Right lobe of liver (tissue), 6 donors: ENCODE measurements at regions not wholly inside any gene's neighbourhood (a gene's known extent, or its start where the extent isn't known, plus 50 kb on each side); places are given as distances from the start of the nearest gene placed in this dataset.

ENCODE experiments used
- ATAC-seq, 4 donors: fragments of 200-7000 bp; cut with Tn5 transposase; one replicate each; pipeline ENCODE4 v1.9.1; 2020; ENCODE audit warnings: mild to moderate bottlenecking in 4 of 4, moderate library complexity in 4 of 4
- DNase-seq, 3 donors: peaks; one replicate each; pipeline ENCODE4 v3.0.0-alpha.2; 2020
- H3K27ac ChIP-seq, 3 donors: fragments of 200-600 bp; one replicate each; pipeline ENCODE4 v1.8.0; 2022
- H3K27me3 ChIP-seq, 2 donors: fragments of 200-600 bp; one replicate each; pipeline ENCODE4 v1.8.0; 2022
- H3K36me3 ChIP-seq, 4 donors: fragments of 200-600 bp; sonication (generic) in 1 of 4; one replicate each; pipeline versions ENCODE4 v1.5.1 to v1.8.0; 2017 to 2022; ENCODE audit warnings: control low read depth in 1 of 4
- H3K4me1 ChIP-seq, 4 donors: fragments of 200-600 bp; sonication (generic) in 1 of 4; one replicate each; pipeline versions ENCODE4 v1.5.1 to v1.8.0; 2017 to 2022; ENCODE audit warnings: control low read depth in 1 of 4
- H3K4me3 ChIP-seq, 3 donors: fragments of 200-600 bp; one replicate each; pipeline ENCODE4 v1.8.0; 2022
- H3K9me3 ChIP-seq, 4 donors: fragments of 200-600 bp; sonication (generic) in 1 of 4; one replicate each; pipeline versions ENCODE4 v1.5.1 to v1.8.0; 2017 to 2022; ENCODE audit warnings: control low read depth in 1 of 4
- CTCF ChIP-seq, 4 donors: fragments of 200-600 bp in 3 of 4; fragments of 450-650 bp in 1 of 4; IDR thresholded peaks; one replicate each; pipeline versions ENCODE4 v1.5.1 to v1.8.0; 2016 to 2022; ENCODE audit warnings: antibody characterized with exemption in 4 of 4, mild to moderate bottlenecking in 2 of 4
- POLR2A ChIP-seq: fragments of 450-650 bp; IDR thresholded peaks from one replicate; pipeline ENCODE4 v1.6.1; 2017; ENCODE audit warnings: antibody characterized with exemption, mild to moderate bottlenecking
- WGBS: methylation state at CpG from one replicate; pipeline ENCODE4 v1.1.6; 2018; ENCODE audit warnings: low coverage, low lambda C conversion rate; ENCODE audit not compliant: insufficient coverage; ENCODE audit errors: missing lambda C conversion rate; 5-methylcytosine and 5-hydroxymethylcytosine counted together
- intact Hi-C, 2 donors: fragments of 100-400 bp; cut with DNase I; formaldehyde crosslinking; loops; one replicate each; pipeline versions ENCODE4 v1.11.2 to v1.14.1; 2022
- donor health status: DM: no; HTN: yes; CAD: no.
- donor health status: DM: no; HTN: no; CAD: no.
- donor health status: DM: no; HTN: no; CAD: no.
- donor health status: DM: no; HTN: yes; CAD: no.
- donor health status: DM: no; HTN: yes; CAD: no.

GRCh38 chr12:93243689-93244513 lies 133.8 kb upstream of the NUDT4 start:
- Histone ChIP-seq H3K4me3 (no peak overlapping the region), H3K27ac (peak overlapping the region; percentile 4 to 79 (median 47)), H3K27me3 (no peaks in the 10 kb centered on the region), H3K4me1 (peaks cover 0 to 14% (median 6%) of the 10 kb centered on the region in 4 donors), H3K9me3 (no peaks in the 10 kb centered on the region), H3K36me3 (no peaks in the 10 kb centered on the region)
- peak; percentile 91 to 97 (median 95) for ATAC-seq
- TF ChIP-seq POLR2A (peak; percentile 72), CTCF (IDR thresholded peaks at IDR 0.05) (no peak)
- peak in 2 of 3 donors; percentile 22 to 76 for DNase-seq
- intact Hi-C loops = no loop called here
- 29% methylated on average over 4 of the region's 4 CpGs for whole genome bisulfite sequencing

DNA sequence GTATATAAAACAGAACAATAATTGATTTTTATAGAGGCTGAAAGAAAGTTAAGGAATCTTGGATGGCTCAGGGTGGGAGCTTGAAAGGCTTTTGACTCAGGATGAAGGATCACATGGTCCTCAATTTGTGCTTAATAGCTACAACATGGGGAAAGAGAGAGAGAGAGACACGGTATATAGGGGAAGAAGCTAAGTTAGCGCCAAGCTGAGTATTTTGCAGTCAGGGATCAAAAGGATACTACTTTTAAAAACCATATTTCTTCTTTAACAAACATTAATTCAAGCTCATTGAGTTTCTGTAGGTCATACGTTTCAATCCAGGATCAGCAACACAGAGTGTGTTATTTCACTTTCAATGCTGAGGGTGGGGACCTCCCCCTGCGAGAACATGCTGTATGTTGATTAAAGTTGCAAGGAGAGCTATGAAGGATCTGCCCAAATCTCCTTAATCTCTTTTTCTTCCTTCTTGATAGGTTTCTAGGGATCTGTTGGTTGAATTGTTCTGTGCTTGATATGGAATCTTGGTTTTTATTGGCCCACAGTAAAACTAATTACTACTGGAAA lies 133.1 kb upstream of the NUDT4 start:
- ATAC-seq = peak in 3 of 4 donors; percentile 5 to 30 (median 16)

GRCh38 chr12:93245543-93245942 lies 132.2 kb upstream of the NUDT4 start:
- no peak for TF ChIP-seq POLR2A
- TF ChIP-seq CTCF (IDR thresholded peaks at IDR 0.05) = no peak
- H3K9me3 ChIP-seq = no peaks in the 10 kb centered on the region
- H3K27ac ChIP-seq = no peak overlapping the region
- H3K36me3 ChIP-seq = no peaks in the 10 kb centered on the region
- H3K4me3 ChIP-seq = no peak overlapping the region
- H3K27me3 ChIP-seq = no peaks in the 10 kb centered on the region
- DNase-seq (no peak), ATAC-seq (no peak)
- intact Hi-C loops = no loop called here
- H3K4me1 ChIP-seq = peaks cover 0 to 14% (median 6%) of the 10 kb centered on the region in 4 donors
- 56% methylated on average over 1 of the region's 5 CpGs for WGBS

More for the DNA sequence above, 133.1 kb upstream of the NUDT4 start:
- no peak for DNase-seq
- Histone ChIP-seq H3K4me1 (peaks cover 0 to 14% (median 6%) of the 10 kb centered on the region in 4 donors), H3K27me3 (no peaks in the 10 kb centered on the region), H3K27ac (peak overlapping the region; percentile 4 to 79 (median 47)), H3K4me3 (no peak overlapping the region), H3K9me3 (no peaks in the 10 kb centered on the region), H3K36me3 (no peaks in the 10 kb centered on the region)
- 61% methylated on average over 4 of the region's 4 CpGs for WGBS
- intact Hi-C loops = no loop called here
- no peak for TF ChIP-seq POLR2A
- TF ChIP-seq CTCF (IDR thresholded peaks at IDR 0.05) = no peak

DNA sequence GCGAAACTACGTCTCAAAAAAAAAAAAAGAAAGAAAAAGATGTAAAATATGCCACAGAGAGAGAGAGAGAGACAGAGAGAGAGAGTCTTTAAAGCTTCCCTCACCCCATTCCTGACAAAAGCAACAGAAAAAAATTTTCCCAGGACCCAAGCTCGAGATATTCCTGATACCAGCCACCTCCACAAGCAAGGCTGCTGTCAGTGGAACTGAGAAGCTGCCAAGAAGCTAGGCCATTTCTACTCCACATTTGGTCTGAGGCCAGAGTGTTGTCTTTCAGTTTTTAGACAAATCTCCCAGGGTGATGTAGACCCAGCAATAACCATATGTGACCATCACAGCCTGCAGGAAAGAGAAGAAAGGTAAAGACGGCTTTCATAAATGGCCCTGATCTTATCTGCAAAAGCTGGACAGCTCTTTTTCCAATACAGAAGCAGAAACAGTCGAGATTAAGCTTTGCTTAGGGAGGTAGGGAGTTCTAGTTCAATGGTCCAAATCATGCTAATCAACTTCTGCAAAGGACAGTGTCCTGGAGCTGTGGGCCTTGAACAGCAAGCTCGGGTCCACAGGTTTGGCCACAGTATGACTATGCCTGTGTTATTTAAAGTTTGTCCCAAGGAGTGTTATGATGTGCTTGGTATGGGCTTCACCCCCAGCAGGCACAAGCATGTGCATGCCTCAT lies 130.3 kb upstream of the NUDT4 start:
- Histone ChIP-seq H3K9me3 (no peaks in the 10 kb centered on the region), H3K27ac (no peak overlapping the region), H3K36me3 (no peaks in the 10 kb centered on the region), H3K4me1 (peaks cover 0 to 14% (median 6%) of the 10 kb centered on the region in 4 donors), H3K4me3 (no peak overlapping the region), H3K27me3 (no peaks in the 10 kb centered on the region)
- 50% methylated on average over 3 of the region's 6 CpGs for WGBS
- intact Hi-C loops = no loop called here
- ATAC-seq (no peak), DNase-seq (no peak)
- TF ChIP-seq CTCF (IDR thresholded peaks at IDR 0.05) (no peak), POLR2A (no peak)
